Activated naive CD8-positive, alpha-beta T cell (primary cell): ENCODE measurements at regions not wholly inside any gene's neighbourhood (a gene's known extent, or its start where the extent isn't known, plus 50 kb on each side); places are given as distances from the start of the nearest gene placed in this dataset.
A peak's percentile ranks its signal among the peaks of the same experiment; 100 is the strongest.
"Not testable (repeated sequence)": the region's sequence is repeated elsewhere in the genome, so short reads cannot be mapped to it uniquely, and the experiment has no call there.

Experiments used
- H3K27ac Mint-ChIP-seq: one replicate; pipeline ENCODE4 v1.8.0; 2021; ENCODE audit warnings: mixed read lengths
- H3K27me3 Mint-ChIP-seq: one replicate; pipeline ENCODE4 v1.8.0; 2021; ENCODE audit warnings: mixed read lengths
- H3K36me3 Mint-ChIP-seq: one replicate; pipeline ENCODE4 v1.8.0; 2021; ENCODE audit warnings: mixed read lengths
- H3K4me1 Mint-ChIP-seq: one replicate; pipeline ENCODE4 v1.8.0; 2021; ENCODE audit warnings: low read depth, mixed read lengths
- H3K4me3 Mint-ChIP-seq: one replicate; pipeline ENCODE4 v1.8.0; 2021; ENCODE audit warnings: mild to moderate bottlenecking, mixed read lengths
- H3K9me3 Mint-ChIP-seq: one replicate; pipeline ENCODE4 v1.8.0; 2021; ENCODE audit warnings: low read depth, mixed read lengths

DNA sequence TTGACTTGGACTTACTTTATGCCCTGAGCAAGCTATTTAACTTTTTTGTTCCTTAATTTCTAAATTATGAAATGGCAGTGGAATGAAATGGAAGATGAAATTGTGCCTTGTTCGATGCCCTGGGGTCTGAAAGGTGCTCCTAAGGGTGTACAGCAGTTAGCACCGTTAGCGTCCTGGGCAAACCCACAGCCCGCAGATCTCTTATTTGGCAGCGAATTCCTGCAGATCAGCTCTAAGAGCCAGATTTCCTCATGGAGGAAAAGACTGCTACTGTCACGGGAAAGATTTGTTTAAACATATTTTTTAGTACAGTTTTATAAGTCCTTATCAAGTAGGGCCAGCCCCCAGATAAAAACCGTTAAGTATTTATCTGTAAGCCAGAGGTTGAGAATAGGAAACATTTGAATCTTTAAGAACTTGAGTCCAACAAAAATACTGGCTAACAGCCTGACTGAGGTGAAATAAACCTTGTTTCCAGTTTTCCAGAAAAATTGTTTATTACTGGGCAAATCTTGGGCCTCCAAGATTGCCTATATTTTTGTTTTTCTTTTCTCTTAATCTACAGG is 216.5 kb upstream of the DMRT1 start:
- no peaks in the 10 kb centered on the region for H3K36me3 Mint-ChIP-seq
- no peaks in the 10 kb centered on the region for H3K4me1 Mint-ChIP-seq
- no peak overlapping the region for H3K4me3 Mint-ChIP-seq
- no peaks in the 10 kb centered on the region for H3K27me3 Mint-ChIP-seq
- H3K9me3 Mint-ChIP-seq, result no peaks in the 10 kb centered on the region
- H3K27ac Mint-ChIP-seq, result no peak overlapping the region

DNA sequence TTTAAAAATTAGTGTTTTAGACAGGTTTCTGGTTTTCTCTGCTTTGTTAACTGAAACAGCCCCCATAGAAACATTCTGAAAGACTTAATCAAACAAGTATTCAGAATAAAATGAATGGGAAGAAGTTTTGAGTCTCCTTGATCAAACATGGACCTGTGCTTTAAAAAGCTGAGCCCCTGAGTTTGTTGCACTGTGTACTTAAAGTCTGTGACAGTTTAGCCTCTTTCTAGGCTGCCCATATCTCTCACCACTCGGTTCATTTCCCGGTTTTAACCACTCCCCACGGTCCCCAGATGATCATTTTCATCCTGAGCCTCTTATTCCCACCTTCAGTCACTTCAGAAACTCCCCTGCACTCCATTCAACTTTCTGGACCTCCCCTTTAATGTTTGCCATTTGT is 215.9 kb upstream of the DMRT1 start:
- H3K27me3 Mint-ChIP-seq, result no peaks in the 10 kb centered on the region
- H3K9me3 Mint-ChIP-seq, result no peaks in the 10 kb centered on the region
- H3K36me3 Mint-ChIP-seq, result no peaks in the 10 kb centered on the region
- no peak overlapping the region for H3K27ac Mint-ChIP-seq
- no peaks in the 10 kb centered on the region for H3K4me1 Mint-ChIP-seq
- no peak overlapping the region for H3K4me3 Mint-ChIP-seq

DNA sequence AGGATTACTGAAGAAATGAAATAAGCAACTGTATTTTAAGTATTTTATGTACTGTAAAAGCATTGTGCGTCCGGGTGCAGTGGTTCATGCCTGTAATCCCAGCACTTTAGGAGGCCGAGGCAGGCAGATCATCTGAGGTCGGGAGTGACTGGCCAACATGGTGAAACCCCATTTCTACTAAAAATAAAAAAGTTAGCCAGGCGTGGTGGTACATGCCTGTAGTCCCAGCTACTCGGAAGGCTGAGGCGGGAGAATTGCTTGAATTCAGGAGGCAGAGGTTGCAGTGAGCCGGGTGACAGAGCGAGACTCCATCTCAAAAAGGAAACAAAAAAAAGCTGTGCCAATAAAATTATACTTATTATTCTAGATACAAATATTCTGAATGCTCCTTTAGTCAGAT is 215.4 kb upstream of the DMRT1 start:
- not testable (repeated sequence) for H3K4me3 Mint-ChIP-seq, H3K27ac Mint-ChIP-seq, H3K27me3 Mint-ChIP-seq, H3K4me1 Mint-ChIP-seq, H3K9me3 Mint-ChIP-seq, H3K36me3 Mint-ChIP-seq

DNA sequence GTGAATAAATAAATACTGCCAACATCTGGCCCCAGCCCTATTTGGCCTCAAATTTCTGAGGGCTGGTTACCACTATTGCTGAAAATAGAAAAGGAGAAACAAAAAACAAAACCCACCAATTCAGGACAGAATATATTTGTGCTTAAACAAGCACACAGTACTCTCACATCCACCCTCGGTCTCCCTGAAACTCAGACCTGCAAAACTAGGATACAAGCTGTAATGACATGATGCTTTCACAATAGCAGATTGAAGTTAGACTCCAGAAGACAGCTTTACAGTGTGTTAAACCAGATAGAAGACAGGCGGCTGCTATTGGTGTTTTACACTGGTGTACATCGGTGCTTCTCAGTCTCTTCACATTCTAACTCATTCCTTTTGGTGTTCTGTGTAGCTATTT is 214.9 kb upstream of the DMRT1 start:
- Mint-ChIP-seq H3K9me3 (no peaks in the 10 kb centered on the region), H3K36me3 (no peaks in the 10 kb centered on the region), H3K27me3 (no peaks in the 10 kb centered on the region), H3K4me1 (peaks cover 8% of the 10 kb centered on the region), H3K27ac (no peak overlapping the region), H3K4me3 (no peak overlapping the region)

DNA sequence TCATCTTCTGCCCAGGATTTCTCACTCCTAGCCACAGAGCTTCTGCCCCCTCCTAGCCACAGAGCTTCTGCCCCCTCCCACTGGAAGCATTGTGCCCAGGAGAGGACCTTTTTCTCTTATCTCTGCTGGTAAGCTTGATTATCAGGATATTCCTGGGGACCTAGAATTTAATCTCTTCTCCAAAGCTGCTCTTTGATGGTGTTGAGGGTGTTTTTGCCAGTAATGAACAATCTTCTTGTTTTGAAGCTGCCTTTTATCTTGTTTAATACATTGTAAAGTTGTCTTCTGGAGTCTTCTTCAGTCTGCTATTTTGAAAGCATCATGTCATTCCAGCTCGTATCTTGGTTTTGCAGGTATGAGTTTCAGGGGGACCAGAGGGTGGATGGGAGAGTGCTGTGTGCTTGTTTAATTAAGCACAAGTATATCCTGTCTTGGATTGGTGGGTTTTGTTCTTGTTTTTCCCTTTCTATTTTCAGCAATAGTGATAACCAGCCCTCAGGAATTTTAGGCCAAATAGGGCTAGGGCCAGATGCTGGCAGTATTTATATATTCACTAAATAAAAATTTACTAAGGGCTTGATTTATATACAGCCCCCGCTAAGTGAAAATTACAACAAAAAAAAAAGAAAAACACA is 214.0 kb upstream of the DMRT1 start:
- Mint-ChIP-seq H3K27ac (no peak overlapping the region), H3K4me1 (peaks cover 17% of the 10 kb centered on the region), H3K9me3 (no peaks in the 10 kb centered on the region), H3K36me3 (no peaks in the 10 kb centered on the region), H3K4me3 (no peak overlapping the region), H3K27me3 (no peaks in the 10 kb centered on the region)

DNA sequence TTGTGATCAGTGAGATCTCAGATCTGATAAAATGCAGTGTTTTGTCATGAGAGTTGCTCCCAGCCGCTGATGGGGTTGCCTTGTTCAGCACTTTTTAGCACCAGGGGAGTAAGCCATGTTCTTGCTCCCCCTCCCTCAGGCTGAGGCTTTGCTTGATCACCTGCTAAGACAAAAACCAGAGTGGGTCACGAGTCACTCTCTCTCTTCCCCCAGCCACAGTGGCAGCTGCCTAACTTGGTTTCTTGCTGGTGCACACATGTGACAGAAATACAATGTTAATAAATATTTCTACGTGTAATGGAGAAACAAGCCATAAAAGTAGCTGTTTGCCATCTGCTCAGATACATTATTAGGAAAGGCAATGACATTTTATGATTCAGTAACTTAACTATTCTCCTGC is 212.4 kb upstream of the DMRT1 start:
- no peaks in the 10 kb centered on the region for H3K27me3 Mint-ChIP-seq
- H3K27ac Mint-ChIP-seq, result no peak overlapping the region
- peaks cover under 1% of the 10 kb centered on the region for H3K36me3 Mint-ChIP-seq
- H3K4me3 Mint-ChIP-seq, result no peak overlapping the region
- H3K4me1 Mint-ChIP-seq, result peaks cover 17% of the 10 kb centered on the region
- H3K9me3 Mint-ChIP-seq, result no peaks in the 10 kb centered on the region

DNA sequence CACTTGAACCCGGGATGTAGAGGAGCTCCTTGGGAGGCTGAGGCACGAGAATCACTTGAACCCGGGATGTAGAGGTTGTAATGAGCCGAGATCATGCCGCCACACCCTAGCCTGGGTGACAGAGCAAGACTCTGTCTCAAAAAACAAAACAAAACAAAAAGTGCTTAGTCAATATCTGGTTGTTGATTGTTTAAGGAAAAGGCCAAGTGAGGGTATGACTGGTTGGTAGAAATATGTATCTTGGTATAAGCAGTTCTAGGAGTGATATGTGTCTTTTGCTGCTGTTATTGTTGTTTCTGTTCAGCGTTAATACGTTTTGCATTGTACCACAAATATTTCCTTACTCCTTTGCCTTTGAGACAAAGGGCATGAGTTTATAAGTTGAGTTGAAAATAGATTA is 210.7 kb upstream of the DMRT1 start:
- Mint-ChIP-seq H3K9me3 (peaks cover 3% of the 10 kb centered on the region), H3K27ac (no peak overlapping the region), H3K27me3 (no peaks in the 10 kb centered on the region), H3K4me3 (no peak overlapping the region), H3K4me1 (peaks cover 17% of the 10 kb centered on the region), H3K36me3 (peaks cover 6% of the 10 kb centered on the region)

DNA sequence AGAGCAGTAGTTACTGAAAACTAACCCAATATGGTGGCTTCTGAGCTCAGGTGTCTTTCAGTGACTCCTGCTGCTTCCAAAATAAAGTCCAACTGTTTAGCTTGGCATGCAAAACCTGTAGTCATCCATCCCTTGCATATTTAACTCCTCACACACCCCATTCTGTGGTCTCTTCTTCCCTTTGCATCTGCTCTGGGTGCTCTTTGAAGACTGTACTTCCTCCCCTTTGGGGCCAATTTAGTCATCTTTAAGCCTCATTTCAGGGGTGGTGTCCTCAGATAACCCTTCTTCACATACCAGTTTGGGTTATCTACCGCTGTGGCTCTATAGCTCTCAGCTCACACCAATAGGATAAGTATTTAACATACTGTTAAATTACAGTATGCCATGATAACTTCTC is 209.9 kb upstream of the DMRT1 start:
- peaks cover 3% of the 10 kb centered on the region for H3K9me3 Mint-ChIP-seq
- H3K36me3 Mint-ChIP-seq, result peaks cover 6% of the 10 kb centered on the region
- no peaks in the 10 kb centered on the region for H3K27me3 Mint-ChIP-seq
- peak overlapping the region; percentile 14 for H3K4me3 Mint-ChIP-seq
- peaks cover 17% of the 10 kb centered on the region for H3K4me1 Mint-ChIP-seq
- H3K27ac Mint-ChIP-seq, result no peak overlapping the region

DNA sequence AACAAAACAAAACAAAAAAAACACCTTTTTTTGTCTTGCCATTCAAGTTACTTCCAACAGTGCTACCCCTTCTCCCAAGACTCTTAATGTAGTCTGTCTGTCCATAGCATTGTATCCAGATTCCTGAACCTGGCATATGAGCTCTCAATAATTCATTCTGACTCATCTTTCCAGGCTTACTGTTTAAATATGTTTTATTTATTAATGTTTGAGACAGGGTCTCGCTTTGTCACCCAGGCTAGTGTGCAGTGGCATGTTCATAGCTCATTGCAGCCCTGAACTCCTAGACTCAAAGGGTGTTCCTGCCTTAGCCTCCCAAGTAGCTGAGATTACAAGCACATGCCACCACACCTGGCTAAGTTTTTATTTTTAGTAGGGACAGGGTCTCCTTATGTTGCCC is 208.0 kb upstream of the DMRT1 start:
- no peak overlapping the region for H3K4me3 Mint-ChIP-seq
- peaks cover 17% of the 10 kb centered on the region for H3K4me1 Mint-ChIP-seq
- H3K9me3 Mint-ChIP-seq, result peaks cover 3% of the 10 kb centered on the region
- no peak overlapping the region for H3K27ac Mint-ChIP-seq
- peaks cover 1% of the 10 kb centered on the region for H3K27me3 Mint-ChIP-seq
- H3K36me3 Mint-ChIP-seq, result peaks cover 9% of the 10 kb centered on the region

DNA sequence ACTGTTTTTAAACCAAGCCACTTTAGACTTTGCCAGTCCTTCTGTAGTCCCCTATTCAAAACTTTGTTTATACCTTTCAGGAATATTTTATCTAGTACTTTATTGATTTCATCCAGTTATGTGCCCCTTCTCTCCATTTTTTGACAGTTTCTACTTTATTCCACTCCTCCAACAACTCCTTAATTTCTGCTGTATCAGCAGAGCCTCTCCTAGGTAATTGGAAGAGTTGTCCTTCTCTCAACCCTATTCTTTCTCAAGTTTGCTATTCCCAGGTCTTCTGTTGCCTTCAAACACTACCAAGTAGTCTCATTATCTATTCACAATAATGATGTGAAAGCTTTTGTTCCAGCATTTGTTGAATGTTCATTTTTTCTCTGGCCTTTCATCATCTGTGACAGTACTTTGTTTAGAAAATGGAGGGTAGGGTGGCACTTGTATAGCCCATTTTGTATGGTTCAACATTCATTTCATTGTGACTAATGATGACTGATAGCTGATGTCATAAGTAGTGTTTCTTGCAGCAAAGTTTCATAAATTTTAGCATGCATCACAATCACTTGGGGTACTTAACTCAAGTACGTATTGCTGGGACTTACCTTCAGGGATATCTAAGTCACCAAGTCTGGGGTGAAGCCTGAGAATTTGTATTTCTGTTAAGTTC is 204.4 kb upstream of the DMRT1 start:
- Mint-ChIP-seq H3K4me3 (no peak overlapping the region), H3K27me3 (peaks cover 1% of the 10 kb centered on the region), H3K27ac (peak overlapping the region; percentile 41), H3K9me3 (peaks cover 3% of the 10 kb centered on the region), H3K4me1 (peaks cover 11% of the 10 kb centered on the region), H3K36me3 (peaks cover 9% of the 10 kb centered on the region)

DNA sequence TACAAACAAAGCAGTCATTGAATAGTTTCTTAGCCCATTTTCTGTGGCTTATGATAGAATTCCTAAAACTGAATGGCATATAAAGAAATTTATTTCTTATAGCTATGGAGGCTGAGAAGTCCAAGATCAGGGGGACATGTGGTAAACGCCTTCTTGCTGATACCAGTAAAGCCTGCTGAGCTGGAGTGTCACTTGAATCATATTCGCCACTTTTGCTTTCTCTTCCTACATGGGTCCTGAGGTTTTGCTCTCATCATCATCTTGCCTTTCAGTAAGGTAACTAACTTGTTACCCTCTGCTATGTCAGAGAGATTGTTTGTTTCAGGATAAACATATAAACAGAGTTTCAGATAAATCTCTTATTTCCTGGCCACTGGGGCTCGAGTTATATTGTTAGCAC is 203.3 kb upstream of the DMRT1 start:
- Mint-ChIP-seq H3K27ac (no peak overlapping the region), H3K4me3 (no peak overlapping the region), H3K27me3 (peaks cover 1% of the 10 kb centered on the region)

DNA sequence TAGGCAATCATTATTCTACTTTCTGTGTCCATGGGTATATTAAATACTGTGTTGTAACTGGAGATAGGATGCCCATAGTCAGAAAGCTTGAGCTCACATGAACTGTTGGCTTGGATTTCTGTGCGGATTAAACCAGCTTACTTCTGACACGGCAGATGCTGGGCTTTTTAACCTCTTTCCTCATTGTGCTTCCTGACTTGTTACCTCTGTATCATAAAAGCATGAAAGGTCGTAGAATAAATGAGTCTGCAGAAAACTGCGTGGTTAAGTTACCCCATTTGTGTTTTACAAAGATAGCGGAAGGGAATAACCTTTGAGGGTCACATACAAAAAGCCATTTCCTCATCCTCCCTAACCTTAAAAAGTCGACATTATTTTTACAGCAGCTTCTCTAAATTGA is 199.5 kb upstream of the DMRT1 start:
- H3K27me3 Mint-ChIP-seq, result peaks cover 1% of the 10 kb centered on the region
- no peaks in the 10 kb centered on the region for H3K9me3 Mint-ChIP-seq
- peak overlapping the region; percentile 42 for H3K4me3 Mint-ChIP-seq
- peaks cover 1% of the 10 kb centered on the region for H3K36me3 Mint-ChIP-seq
- H3K4me1 Mint-ChIP-seq, result peaks cover 15% of the 10 kb centered on the region
- H3K27ac Mint-ChIP-seq, result no peak overlapping the region

More for the DNA sequence above, 203.3 kb upstream of the DMRT1 start:
- H3K36me3 Mint-ChIP-seq, result peaks cover 9% of the 10 kb centered on the region
- peaks cover 3% of the 10 kb centered on the region for H3K9me3 Mint-ChIP-seq
- H3K4me1 Mint-ChIP-seq, result peaks cover 15% of the 10 kb centered on the region

DNA sequence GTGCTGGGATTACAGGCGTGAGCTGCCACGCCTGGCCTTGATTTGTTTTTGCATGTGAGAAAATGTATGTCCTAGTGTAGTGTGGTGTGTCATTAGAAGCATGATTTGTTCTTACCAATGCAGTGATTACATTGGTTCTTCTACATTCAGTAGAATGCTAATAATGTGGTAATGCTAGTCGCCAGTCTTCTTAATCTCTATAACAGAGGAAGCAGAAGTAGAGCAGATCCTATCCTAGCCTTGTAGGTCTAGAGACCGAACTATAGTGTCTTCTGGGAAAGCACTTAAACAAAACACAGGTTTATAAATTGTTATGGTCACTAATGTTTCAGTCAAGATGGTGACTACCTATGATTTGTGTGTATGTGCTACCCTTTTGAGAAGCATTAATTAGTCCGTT is 197.5 kb upstream of the DMRT1 start:
- Mint-ChIP-seq H3K9me3 (no peaks in the 10 kb centered on the region), H3K27ac (no peak overlapping the region)

DNA sequence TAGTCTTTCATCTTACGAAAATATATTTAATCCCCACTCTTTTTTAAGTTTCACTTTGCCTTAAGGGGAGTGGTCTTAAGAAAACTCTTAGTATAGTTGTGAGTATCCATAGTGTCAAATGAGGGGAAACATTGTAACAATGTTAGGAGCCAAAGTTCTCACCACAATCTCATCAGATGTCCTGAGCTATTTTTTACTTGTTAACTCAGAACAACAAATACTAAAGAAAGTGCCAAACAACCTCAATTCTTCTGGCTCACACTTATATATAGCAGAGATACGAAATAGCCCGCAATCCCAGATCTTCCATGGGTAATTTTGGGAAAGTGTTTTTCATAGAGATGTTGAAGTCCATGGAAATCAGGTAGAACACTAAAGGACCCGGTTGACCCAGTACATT is 194.0 kb upstream of the DMRT1 start:
- no peaks in the 10 kb centered on the region for H3K36me3 Mint-ChIP-seq

More for the DNA sequence above, 197.5 kb upstream of the DMRT1 start:
- Mint-ChIP-seq H3K4me1 (peaks cover 15% of the 10 kb centered on the region), H3K27me3 (no peaks in the 10 kb centered on the region), H3K4me3 (no peak overlapping the region), H3K36me3 (no peaks in the 10 kb centered on the region)

DNA sequence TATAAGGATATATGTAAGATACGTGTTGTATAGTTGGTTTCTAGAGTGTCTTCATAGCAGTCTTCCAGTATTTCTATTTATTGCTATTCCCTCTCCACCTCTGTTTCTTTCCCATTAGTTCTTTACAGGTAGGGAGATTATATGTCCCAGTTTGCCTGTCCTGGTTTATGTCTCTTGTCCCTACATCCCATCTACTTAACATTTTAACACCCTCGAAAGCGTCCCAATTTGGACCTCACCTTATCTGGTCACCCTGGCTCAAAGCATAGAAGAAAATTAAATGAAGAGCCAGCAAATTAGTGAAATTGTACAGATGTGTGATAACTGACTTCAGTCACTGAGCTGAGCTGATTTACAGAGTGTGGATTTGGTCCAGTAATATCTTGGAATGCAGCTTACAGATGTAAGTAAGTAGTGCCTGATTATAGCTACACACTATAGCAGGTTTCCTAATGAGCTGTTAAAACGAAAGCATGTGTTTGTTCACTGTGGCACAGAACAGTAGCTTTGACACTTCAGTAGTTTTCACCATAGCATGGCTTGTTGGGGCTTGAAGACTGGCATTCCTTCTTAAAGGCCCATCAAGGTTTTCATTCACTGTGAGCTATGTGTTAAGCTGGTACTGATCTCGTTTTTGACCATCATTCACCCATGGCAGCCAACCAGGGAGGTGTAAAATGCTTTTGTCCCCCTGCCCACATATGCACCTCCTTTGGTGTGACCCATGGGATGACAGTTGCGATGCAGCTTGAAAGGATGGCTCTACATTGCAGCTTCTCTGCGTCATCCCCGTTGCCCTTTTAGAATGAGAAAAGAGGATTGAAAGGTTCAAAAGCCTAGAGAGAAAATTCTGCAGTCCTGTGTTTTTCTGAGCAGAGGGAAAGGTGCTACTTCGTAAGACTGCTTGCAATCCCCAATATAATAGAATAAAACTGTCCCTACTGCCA is 192.1 kb upstream of the DMRT1 start:
- no peaks in the 10 kb centered on the region for H3K27me3 Mint-ChIP-seq
- no peaks in the 10 kb centered on the region for H3K9me3 Mint-ChIP-seq
- peak overlapping the region; percentile 75 for H3K4me3 Mint-ChIP-seq
- H3K36me3 Mint-ChIP-seq, result no peaks in the 10 kb centered on the region
- H3K27ac Mint-ChIP-seq, result no peak overlapping the region
- peaks cover 17% of the 10 kb centered on the region for H3K4me1 Mint-ChIP-seq

More for the DNA sequence above, 194.0 kb upstream of the DMRT1 start:
- Mint-ChIP-seq H3K4me1 (peaks cover 21% of the 10 kb centered on the region), H3K4me3 (no peak overlapping the region), H3K9me3 (no peaks in the 10 kb centered on the region), H3K27me3 (no peaks in the 10 kb centered on the region), H3K27ac (no peak overlapping the region)
